Ureter (tissue), 1 donor: ENCODE measurements at regions not wholly inside any gene's neighbourhood (a gene's known extent, or its start where the extent isn't known, plus 50 kb on each side); places are given as distances from the start of the nearest gene placed in this dataset.

Experiments
- DNase-seq: peaks from one replicate; pipeline ENCODE4 v3.0.0-alpha.2; 2020; ENCODE audit warnings: low spot score
- donor health status: DM: yes; HTN: yes; CAD: no.

GRCh38 chr4:136551753-136552152 is 980.5 kb downstream of the PCDH18 start:
- DNase-seq: no peak

DNA sequence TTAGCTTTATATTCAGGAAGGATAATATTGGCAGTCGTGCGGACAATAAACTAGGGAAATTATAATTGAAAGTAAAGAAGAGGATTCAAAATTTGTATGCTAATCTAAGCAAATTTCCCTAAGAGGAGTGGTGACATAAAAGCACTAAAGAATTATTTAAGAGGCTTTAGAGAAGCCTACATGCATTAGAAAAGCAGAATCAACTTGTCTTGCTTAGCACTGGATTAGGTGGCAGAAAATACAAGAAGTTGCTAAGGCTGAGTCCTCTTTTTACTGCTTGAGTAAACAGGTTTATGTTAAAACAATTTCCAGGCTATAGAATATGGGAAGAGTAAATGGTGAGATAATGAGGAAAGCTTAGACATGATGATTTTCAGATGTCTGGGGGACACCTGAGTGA is 991.5 kb downstream of the PCDH18 start:
- DNase-seq: no peak

- DNase-seq: no peak
Observed at GRCh38 chr4:136528131-136528530, 1004.2 kb downstream of the PCDH18 start.

DNA sequence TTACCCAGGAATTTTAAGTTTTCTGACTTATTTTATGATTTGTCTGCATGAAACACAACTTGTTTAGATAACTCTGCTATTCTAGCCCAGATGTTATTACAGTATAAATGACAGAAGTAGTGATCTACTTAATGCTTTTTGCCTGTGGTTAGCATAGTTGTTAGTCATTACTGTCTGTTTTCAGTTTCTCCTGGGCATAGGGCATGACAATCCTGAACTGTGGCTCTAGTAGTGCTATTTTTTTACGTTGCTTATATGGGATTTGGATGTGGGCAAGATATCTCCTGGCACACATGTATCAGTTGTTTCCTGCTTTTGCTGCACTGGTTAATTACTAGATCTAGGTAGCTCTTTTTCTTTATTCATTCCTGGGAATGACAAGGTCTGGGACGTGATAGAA is 1005.8 kb downstream of the PCDH18 start:
- DNase-seq: no peak

DNA sequence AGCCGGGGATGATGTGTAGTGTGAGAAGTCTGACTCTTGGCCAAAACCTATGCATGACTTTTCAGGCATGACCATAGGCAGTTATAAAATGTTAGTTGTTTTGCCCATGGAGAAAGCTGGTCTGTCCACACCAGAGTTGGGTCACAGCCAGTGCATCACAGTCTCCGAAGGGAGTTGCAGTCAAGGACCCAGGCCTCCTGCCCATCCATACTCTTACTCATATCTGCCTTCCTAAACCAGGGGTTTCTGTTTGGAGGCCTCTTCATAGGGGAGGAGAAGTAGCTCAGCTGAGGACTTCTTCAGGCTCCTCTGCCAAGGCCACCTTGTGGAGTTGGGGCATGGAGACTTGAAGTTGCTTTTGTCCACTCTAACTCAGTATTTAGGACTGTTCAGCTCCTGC is 1008.3 kb downstream of the PCDH18 start:
- DNase-seq: no peak

GRCh38 chr4:136516371-136516770 is 1015.9 kb downstream of the PCDH18 start:
- DNase-seq: no peak

GRCh38 chr4:136505020-136505419 is 1027.3 kb downstream of the PCDH18 start:
- DNase-seq: no peak

GRCh38 chr4:136495851-136496250 is 1036.4 kb downstream of the PCDH18 start:
- DNase-seq: no peak

GRCh38 chr4:136495076-136495475 is 1037.2 kb downstream of the PCDH18 start:
- peak; percentile 47 for DNase-seq

- DNase-seq: no peak
Observed at GRCh38 chr4:136489101-136489500, 1043.2 kb downstream of the PCDH18 start.

- no peak for DNase-seq
Observed at GRCh38 chr4:136484996-136485395, 1047.3 kb downstream of the PCDH18 start.

GRCh38 chr4:136476753-136477152 is 1055.5 kb downstream of the PCDH18 start:
- no peak for DNase-seq

DNA sequence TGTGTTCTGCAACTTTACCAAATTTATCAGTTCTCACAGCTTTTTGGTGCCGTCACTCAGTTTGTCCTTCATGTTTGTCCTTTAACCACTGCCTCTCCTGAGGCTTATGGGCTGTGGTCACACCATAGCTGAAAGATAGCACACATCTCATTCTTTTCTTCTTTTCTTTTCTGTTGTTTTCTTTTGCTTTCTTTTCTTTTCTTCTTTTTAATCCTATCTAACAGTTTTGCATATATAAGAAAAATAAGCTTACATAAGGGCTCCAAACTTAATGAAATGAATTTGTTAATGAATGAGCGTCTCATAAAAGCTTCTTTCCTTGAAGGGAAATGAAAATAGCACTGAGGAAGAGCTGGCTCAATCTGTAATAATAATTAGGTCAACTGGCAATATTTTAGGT is 1061.2 kb downstream of the PCDH18 start:
- DNase-seq: no peak

GRCh38 chr4:136465691-136466090 is 1066.6 kb downstream of the PCDH18 start:
- DNase-seq: no peak

DNA sequence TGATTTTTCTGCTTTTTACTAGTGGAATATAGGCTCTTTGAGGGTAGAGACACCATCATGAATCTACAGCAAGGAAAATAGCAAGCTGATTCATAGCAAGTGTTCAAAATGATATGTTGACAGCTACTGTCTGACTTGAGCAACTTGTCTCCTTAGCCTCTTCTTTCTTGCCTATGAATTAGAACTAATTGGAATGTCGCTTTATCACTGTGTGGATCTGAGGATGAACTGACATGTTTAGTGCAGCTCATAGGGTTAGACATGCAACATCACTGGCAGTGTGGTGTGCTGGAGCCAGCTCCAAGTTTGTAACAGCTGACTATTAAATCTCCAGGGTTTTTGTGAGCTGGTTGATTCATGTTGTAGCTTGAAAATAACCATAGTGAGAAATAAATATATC is 1068.4 kb downstream of the PCDH18 start:
- DNase-seq: no peak

DNA sequence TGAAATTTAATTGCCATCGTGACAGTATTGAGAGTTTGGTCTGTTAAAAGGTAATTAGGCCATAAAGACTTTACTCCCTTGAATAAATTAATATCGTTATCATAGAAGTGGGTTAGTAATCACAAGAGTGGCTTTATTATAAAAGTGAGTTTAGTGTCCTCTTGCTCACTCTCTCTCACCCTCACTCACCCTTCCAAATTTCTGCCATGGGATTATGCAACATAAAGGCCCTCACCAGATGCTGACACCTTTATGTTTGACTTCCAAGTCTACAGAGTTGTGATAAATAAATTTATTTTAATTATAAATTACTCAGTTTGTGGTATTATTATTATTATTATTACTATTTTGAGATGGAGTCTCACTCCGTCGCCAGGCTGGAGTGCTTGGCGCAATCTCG is 1070.8 kb downstream of the PCDH18 start:
- DNase-seq: no peak

DNA sequence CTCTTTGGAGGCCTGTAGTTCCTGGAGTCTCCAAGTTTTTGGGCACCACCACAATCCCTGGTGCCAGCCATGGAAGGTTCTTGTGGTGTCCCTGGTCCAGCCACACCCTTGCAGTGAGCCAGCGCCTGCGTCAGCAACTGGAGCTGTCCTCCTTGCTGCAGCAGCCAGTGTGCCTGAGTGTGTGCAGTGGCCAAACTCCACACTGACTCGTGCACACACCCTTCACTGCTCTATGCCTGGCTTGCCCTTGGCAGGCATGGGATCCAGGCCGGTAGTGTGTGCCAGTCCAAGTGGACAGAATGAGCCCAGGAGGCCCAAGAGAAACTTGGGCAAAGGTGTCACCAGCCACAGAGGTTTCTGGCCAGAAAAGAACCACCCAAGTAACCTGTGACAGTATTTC is 1074.0 kb downstream of the PCDH18 start:
- no peak for DNase-seq

DNA sequence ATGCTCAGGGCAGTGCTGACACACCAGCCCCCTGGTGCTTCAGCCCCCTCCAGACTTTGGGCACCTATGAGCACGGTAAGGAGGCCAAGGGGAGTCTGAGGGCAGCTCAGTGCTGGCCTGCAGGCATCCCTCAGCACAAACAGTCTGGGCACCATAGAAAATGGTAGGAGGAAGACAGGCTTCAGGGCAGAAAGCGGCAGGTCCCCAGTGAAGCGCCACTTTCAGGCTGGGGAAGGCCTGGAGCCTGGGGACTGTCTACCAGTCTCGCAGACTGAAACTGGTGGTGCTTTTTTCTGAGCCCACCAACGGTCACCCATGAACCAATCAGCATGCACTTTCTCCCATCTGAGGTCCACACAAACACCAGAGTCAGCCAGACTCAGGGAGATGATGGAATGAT is 1074.7 kb downstream of the PCDH18 start:
- DNase-seq: no peak

GRCh38 chr4:136457004-136457403 is 1075.3 kb downstream of the PCDH18 start:
- no peak for DNase-seq

- DNase-seq: no peak
Observed at GRCh38 chr4:136443006-136443405, 1089.3 kb downstream of the PCDH18 start.

GRCh38 chr4:136442447-136442846 is 1089.8 kb downstream of the PCDH18 start:
- DNase-seq: no peak

GRCh38 chr4:136441629-136442282 is 1090.5 kb downstream of the PCDH18 start:
- DNase-seq: no peak

- no peak for DNase-seq
Observed at GRCh38 chr4:136438645-136439044, 1093.6 kb downstream of the PCDH18 start.

DNA sequence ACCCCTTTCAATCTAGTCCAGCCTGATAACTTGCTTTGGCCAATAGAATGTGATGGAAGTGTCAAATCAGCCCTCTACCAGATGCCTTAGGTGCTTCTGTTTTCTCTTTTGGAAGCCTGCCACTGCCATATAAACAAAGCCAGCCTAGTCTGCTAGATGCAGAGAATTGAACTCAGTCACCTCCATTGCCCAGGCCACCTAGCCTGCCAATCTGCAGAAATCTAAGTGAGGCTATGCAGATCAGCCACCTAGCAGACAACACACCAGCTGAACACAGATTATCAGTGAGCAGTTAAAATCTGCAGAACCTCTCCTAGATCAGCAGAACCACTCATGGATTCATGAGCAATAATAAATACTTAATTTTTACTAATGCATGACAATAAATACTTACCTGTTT is 1108.2 kb downstream of the PCDH18 start:
- no peak for DNase-seq
